ENCODE measurements at regions not wholly inside any gene's neighbourhood (a gene's known extent, or its start where the extent isn't known, plus 50 kb on each side); places are given as distances from the start of the nearest gene placed in this dataset.
A peak's percentile ranks its signal among the peaks of the same experiment; 100 is the strongest.

- DNase-seq = no peak
Measured at GRCh38 chr4:26020881-26021280, 106.9 kb downstream of the SMIM20 start.

GRCh38 chr4:26021417-26022345, 107.7 kb downstream of the SMIM20 start:
- DNase-seq = no peak

GRCh38 chr4:26022346-26023202, 108.6 kb downstream of the SMIM20 start:
- DNase-seq = no peak

GRCh38 chr4:26023203-26023972, 109.4 kb downstream of the SMIM20 start:
- DNase-seq = no peak

- DNase-seq = no peak
Measured at GRCh38 chr4:26024079-26024478, 110.1 kb downstream of the SMIM20 start.

- no peak for DNase-seq
Measured at GRCh38 chr4:26028133-26028792, 114.2 kb downstream of the SMIM20 start.

- DNase-seq = peak; percentile 46
Measured at GRCh38 chr4:26028793-26029567, 115.0 kb downstream of the SMIM20 start.

GRCh38 chr4:26029568-26030131, 115.6 kb downstream of the SMIM20 start:
- no peak for DNase-seq

GRCh38 chr4:26030260-26030667, 116.2 kb downstream of the SMIM20 start:
- no peak for DNase-seq

- no peak for DNase-seq
Measured at GRCh38 chr4:26030780-26031179, 116.8 kb downstream of the SMIM20 start.

- DNase-seq = no peak
Measured at GRCh38 chr4:26031704-26032103, 117.7 kb downstream of the SMIM20 start.

GRCh38 chr4:26032142-26032541, 118.1 kb downstream of the SMIM20 start:
- no peak for DNase-seq

- DNase-seq = no peak
Measured at GRCh38 chr4:26032630-26033317, 118.8 kb downstream of the SMIM20 start.

GRCh38 chr4:26033389-26033788, 119.4 kb downstream of the SMIM20 start:
- DNase-seq = no peak

- no peak for DNase-seq
Measured at GRCh38 chr4:26034849-26035248, 120.8 kb downstream of the SMIM20 start.

GRCh38 chr4:26035921-26036320, 121.9 kb downstream of the SMIM20 start:
- DNase-seq = no peak

GRCh38 chr4:26039639-26040359, 125.8 kb downstream of the SMIM20 start:
- DNase-seq = no peak

- DNase-seq = no peak
Measured at GRCh38 chr4:26044524-26044923, 130.5 kb downstream of the SMIM20 start.

- DNase-seq = no peak
Measured at GRCh38 chr4:26044983-26045382, 131.0 kb downstream of the SMIM20 start.

- DNase-seq = no peak
Measured at GRCh38 chr4:26047795-26048194, 133.8 kb downstream of the SMIM20 start.

Measured in activated gamma-delta T cell treated with Interleukin-2 at 50 U/mL for 16 hours (primary cell).